GM13976 (cell line): ENCODE measurements at regions not wholly inside any gene's neighbourhood (a gene's known extent, or its start where the extent isn't known, plus 50 kb on each side); places are given as distances from the start of the nearest gene placed in this dataset.

ENCODE experiments used
- DNase-seq: peaks from one replicate; pipeline ENCODE4 v3.0.0; 2012; ENCODE audit warnings: low spot score
- in situ Hi-C: fragments of 300-500 bp; cut with MboI; formaldehyde crosslinking; loops from one replicate; pipeline ENCODE4 v1.12.0; 2022; ENCODE audit warnings: low sequenced_read_pairs, mixed read lengths, inconsistent platforms; ENCODE audit not compliant: unreplicated experiment
- TF ChIP-seq, protein P1 (sequence below): IDR thresholded peaks from 2 replicates; pipeline ENCODE4 v1.5.1; 2012; ENCODE audit warnings: borderline replicate concordance, mild to moderate bottlenecking; ENCODE audit not compliant: insufficient read depth; ENCODE audit errors: extremely low read depth, missing control alignments, control extremely low read depth

GRCh38 chr6:102458990-102459389, 1065.5 kb downstream of the GRIK2 start:
- TF ChIP-seq, protein P1, sequence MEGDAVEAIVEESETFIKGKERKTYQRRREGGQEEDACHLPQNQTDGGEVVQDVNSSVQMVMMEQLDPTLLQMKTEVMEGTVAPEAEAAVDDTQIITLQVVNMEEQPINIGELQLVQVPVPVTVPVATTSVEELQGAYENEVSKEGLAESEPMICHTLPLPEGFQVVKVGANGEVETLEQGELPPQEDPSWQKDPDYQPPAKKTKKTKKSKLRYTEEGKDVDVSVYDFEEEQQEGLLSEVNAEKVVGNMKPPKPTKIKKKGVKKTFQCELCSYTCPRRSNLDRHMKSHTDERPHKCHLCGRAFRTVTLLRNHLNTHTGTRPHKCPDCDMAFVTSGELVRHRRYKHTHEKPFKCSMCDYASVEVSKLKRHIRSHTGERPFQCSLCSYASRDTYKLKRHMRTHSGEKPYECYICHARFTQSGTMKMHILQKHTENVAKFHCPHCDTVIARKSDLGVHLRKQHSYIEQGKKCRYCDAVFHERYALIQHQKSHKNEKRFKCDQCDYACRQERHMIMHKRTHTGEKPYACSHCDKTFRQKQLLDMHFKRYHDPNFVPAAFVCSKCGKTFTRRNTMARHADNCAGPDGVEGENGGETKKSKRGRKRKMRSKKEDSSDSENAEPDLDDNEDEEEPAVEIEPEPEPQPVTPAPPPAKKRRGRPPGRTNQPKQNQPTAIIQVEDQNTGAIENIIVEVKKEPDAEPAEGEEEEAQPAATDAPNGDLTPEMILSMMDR, result no peak
- in situ Hi-C loops, result no loop called here
- no peak for DNase-seq

DNA sequence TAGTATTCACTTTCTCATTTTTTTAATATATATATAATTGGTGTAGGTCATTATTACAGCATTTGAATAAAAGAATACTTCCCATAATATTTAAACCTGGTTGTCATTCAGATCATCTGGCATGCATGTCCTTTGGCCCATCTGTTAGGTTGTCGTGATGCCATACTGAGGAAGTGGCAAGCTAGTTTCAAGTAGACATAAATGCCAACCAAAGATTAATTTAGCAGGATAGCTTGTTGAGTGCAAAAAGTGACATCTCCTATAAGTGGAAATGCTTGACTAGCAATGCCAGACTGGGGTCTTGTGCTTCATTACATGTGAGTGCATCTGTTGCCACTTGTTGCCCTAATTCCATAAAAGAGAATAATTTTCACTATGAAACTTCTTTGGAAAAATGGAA, 1044.7 kb downstream of the GRIK2 start:
- in situ Hi-C loops, result no loop called here
- DNase-seq, result no peak
- TF ChIP-seq, protein P1, result no peak

- DNase-seq, result no peak
- in situ Hi-C loops, result no loop called here
- TF ChIP-seq, protein P1, result no peak
Observed at GRCh38 chr6:102417368-102417998, 1024.0 kb downstream of the GRIK2 start.

- no peak for DNase-seq
- in situ Hi-C loops, result no loop called here
- TF ChIP-seq, protein P1, result no peak
Observed at GRCh38 chr6:102415891-102416290, 1022.4 kb downstream of the GRIK2 start.

GRCh38 chr6:102411796-102412195, 1018.3 kb downstream of the GRIK2 start:
- TF ChIP-seq, protein P1, result no peak
- no peak for DNase-seq
- in situ Hi-C loops, result no loop called here

DNA sequence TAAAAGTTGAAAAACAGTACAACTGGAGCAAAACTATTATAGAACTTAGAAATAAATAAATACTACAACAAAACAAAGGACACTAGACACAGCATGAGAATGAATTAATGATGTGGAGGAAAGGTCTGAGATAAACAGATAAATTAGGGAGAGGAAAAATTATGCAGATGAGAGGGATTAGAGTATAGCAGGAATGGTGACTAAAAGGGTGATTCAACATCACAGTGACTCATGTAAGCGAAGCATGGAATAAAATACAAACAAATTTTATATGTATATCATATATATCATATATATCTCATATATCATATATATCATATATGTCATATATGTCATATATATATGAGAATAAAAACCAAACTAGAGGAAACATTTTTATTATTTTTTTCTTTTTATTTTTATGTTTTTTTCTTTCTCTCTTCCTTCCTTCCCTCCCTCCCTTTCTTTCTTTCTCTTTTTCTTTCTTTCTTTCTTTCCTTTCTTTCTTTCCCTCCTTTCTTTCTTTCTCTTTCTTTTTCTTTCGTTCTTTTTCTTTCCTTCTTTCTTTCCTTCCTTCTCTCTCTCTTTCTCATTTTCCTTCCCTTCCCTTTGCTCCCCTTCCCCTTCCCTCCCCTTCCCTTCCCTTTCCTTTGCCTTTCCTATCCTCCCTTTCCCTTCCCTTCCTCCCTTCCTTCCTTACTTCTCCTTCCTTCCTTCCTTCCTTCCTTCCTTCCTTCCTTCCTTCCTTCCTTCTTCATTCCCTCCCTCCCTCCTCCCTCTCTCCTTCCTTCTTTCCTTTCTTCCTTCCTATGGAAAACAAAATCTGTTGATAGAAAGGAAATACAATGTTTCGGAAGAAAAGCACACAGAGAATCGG, 1014.6 kb downstream of the GRIK2 start:
- in situ Hi-C loops, result no loop called here
- DNase-seq, result no peak

More for the DNA sequence above, 1014.6 kb downstream of the GRIK2 start:
- TF ChIP-seq, protein P1, result no peak
